Stomach (tissue), 4 donors: ENCODE measurements at regions not wholly inside any gene's neighbourhood (a gene's known extent, or its start where the extent isn't known, plus 50 kb on each side); places are given as distances from the start of the nearest gene placed in this dataset.

Source experiments
- POLR2A ChIP-seq, 4 donors: fragments of 450-650 bp; IDR thresholded peaks; one replicate each; pipeline ENCODE4 v1.6.1; 2016; ENCODE audit warnings: antibody characterized with exemption in 4 of 4, control low read depth in 2 of 4, mild to moderate bottlenecking in 1 of 4, moderate library complexity in 1 of 4
- POLR2AphosphoS5 ChIP-seq, 3 donors: sonication (generic); formaldehyde crosslinking; IDR thresholded peaks; one replicate each; pipeline ENCODE4 v1.6.1; 2016; ENCODE audit warnings: antibody characterized with exemption in 3 of 3
- TF ChIP-seq, protein P1 (sequence below), 7 experiments: fragments of 450-650 bp in 4 of 7; fragments of 200-600 bp in 3 of 7; sonication (generic) in 3 of 7; IDR thresholded peaks; one replicate each; pipeline ENCODE4 v1.5.1; 2016 to 2019; ENCODE audit warnings: antibody characterized with exemption in 7 of 7, control low read depth in 2 of 7, mild to moderate bottlenecking in 1 of 7

DNA sequence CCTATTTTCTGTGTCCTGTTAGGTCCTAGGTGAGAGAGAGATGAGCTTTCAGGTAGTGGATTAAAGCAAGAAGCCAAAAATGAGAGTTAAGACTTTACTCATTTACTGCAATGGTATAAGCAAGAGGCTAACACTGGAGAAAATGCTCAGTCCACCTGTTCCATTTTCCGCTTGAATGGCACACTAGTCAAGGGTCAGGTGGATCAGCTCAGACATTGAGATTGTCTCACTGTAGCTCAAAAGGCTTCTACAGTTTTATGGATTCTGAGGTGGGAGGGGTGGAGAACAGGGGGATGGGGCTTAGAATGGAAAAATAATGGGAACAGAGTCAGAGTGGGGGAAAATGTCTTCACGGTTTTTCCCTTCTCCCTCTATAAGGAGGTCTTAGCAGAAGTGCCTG, 57.3 kb upstream of the MUCL1 start:
- no peak for TF ChIP-seq POLR2A (IDR thresholded peaks at IDR 0.05)
- TF ChIP-seq, protein P1, sequence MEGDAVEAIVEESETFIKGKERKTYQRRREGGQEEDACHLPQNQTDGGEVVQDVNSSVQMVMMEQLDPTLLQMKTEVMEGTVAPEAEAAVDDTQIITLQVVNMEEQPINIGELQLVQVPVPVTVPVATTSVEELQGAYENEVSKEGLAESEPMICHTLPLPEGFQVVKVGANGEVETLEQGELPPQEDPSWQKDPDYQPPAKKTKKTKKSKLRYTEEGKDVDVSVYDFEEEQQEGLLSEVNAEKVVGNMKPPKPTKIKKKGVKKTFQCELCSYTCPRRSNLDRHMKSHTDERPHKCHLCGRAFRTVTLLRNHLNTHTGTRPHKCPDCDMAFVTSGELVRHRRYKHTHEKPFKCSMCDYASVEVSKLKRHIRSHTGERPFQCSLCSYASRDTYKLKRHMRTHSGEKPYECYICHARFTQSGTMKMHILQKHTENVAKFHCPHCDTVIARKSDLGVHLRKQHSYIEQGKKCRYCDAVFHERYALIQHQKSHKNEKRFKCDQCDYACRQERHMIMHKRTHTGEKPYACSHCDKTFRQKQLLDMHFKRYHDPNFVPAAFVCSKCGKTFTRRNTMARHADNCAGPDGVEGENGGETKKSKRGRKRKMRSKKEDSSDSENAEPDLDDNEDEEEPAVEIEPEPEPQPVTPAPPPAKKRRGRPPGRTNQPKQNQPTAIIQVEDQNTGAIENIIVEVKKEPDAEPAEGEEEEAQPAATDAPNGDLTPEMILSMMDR (IDR thresholded peaks at IDR 0.05): no peak
- no peak for TF ChIP-seq POLR2AphosphoS5 (IDR thresholded peaks at IDR 0.05)
